PC-3 (cell line): ENCODE measurements at regions not wholly inside any gene's neighbourhood (a gene's known extent, or its start where the extent isn't known, plus 50 kb on each side); places are given as distances from the start of the nearest gene placed in this dataset.
A peak's percentile ranks its signal among the peaks of the same experiment; 100 is the strongest.

Experiments
- ATAC-seq: fragments of 200-7000 bp; cut with Tn5 transposase; 2 replicates; pipeline ENCODE4 v1.9.1; 2020; ENCODE audit warnings: mild to moderate bottlenecking, moderate library complexity
- BruUV-seq: library from RNA; stranded (reverse); fragments of 400-500 nt; replicated peaks from 2 replicates; lab custom pipeline; 2021; lab: Mats Ljungman, UMichigan
- CTCF ChIA-PET: fragments of 300-600 bp; sonication (Branson Sonifier 250); formaldehyde crosslinking; loops from one replicate; lab custom pipeline; 2022; ENCODE audit warnings: antibody characterized with exemption; lab: Charles Lee
- POLR2A ChIA-PET: fragments of 300-600 bp; sonication (Branson Sonifier 250); formaldehyde crosslinking; loops from one replicate; lab custom pipeline; 2022; ENCODE audit warnings: antibody characterized with exemption; ENCODE audit not compliant: unreplicated experiment; lab: Charles Lee
- DNase-seq: peaks from one replicate; pipeline ENCODE4 v3.0.0-alpha.2; 2015
- H2AFZ ChIP-seq: fragments of 300-600 bp; sonication (generic); 2 replicates; pipeline ENCODE4 v1.6.0; 2016; ENCODE audit warnings: antibody characterized with exemption, low read length
- H3F3A ChIP-seq: fragments of 300-600 bp; sonication (generic); one replicate; pipeline ENCODE4 v1.6.0; 2017; ENCODE audit warnings: antibody characterized with exemption, low read length, control low read depth, mild to moderate bottlenecking; ENCODE audit not compliant: unreplicated experiment
- H3K27ac ChIP-seq: fragments of 300-600 bp; sonication (generic); 2 replicates; pipeline ENCODE4 v1.5.1; 2016; ENCODE audit warnings: mild to moderate bottlenecking, low read length
- H3K27me3 ChIP-seq: fragments of 300-600 bp; sonication (generic); 2 replicates; pipeline ENCODE4 v1.6.1; 2016; ENCODE audit warnings: low read length, mixed read lengths
- H3K36me3 ChIP-seq: fragments of 300-600 bp; sonication (generic); 2 replicates; pipeline ENCODE4 v1.6.1; 2016; ENCODE audit warnings: low read depth, mixed run types, low read length, mixed read lengths
- H3K4me1 ChIP-seq: fragments of 300-600 bp; sonication (generic); 2 replicates; pipeline ENCODE4 v1.5.1; 2016; ENCODE audit warnings: low read length; ENCODE audit not compliant: insufficient read depth
- H3K4me2 ChIP-seq: fragments of 300-600 bp; sonication (generic); 2 replicates; pipeline ENCODE4 v1.6.0; 2016; ENCODE audit warnings: low read length
- H3K4me3 ChIP-seq: fragments of 300-600 bp; sonication (generic); 2 replicates; pipeline ENCODE4 v1.5.1; 2016; ENCODE audit warnings: mild to moderate bottlenecking, low read length, mixed read lengths
- H3K79me2 ChIP-seq: fragments of 300-600 bp; sonication (generic); 2 replicates; pipeline ENCODE4 v1.6.1; 2017; ENCODE audit warnings: low read length, mixed read lengths
- H3K9ac ChIP-seq: fragments of 300-600 bp; sonication (generic); 2 replicates; pipeline ENCODE4 v1.6.0; 2016; ENCODE audit warnings: mild to moderate bottlenecking, low read length
- H3K9me2 ChIP-seq: fragments of 300-600 bp; sonication (generic); replicated peaks from 2 replicates; pipeline ENCODE4 v1.6.1; 2016; ENCODE audit warnings: mixed run types, low read length, mixed read lengths
- H3K9me3 ChIP-seq: fragments of 300-600 bp; sonication (generic); 2 replicates; pipeline ENCODE4 v1.6.1; 2016; ENCODE audit warnings: low read length, mixed read lengths
- H4K20me1 ChIP-seq: fragments of 300-600 bp; sonication (generic); 2 replicates; pipeline ENCODE4 v1.6.1; 2016; ENCODE audit warnings: low read length, mixed read lengths
- CTCF ChIP-seq: fragments of 300-600 bp; sonication (generic); conservative IDR thresholded peaks from 2 replicates; pipeline ENCODE4 v1.5.1; 2017; ENCODE audit warnings: antibody characterized with exemption, low read depth, mild to moderate bottlenecking, low read length
- EZH2 ChIP-seq: fragments of 300-600 bp; sonication (generic); IDR thresholded peaks from one replicate; pipeline ENCODE4 v1.6.1; 2017; ENCODE audit warnings: antibody characterized with exemption, mild to moderate bottlenecking, low read length; ENCODE audit not compliant: unreplicated experiment
- EZH2phosphoT487 ChIP-seq: fragments of 300-600 bp; sonication (generic); IDR thresholded peaks from 2 replicates; pipeline ENCODE4 v1.6.1; 2018; ENCODE audit warnings: mild to moderate bottlenecking, antibody characterized with exemption, low read length, borderline replicate concordance
- intact Hi-C: fragments of 100-400 bp; cut with micrococcal nuclease; formaldehyde crosslinking; loops from 2 replicates; pipeline ENCODE4 v1.9.0; 2023

GRCh38 chr3:124246949-124247348 is 255.0 kb upstream of the ROPN1 start:
- Histone ChIP-seq H3K4me3 (no peak overlapping the region), H3K27ac (no peak overlapping the region), H3K4me1 (peaks cover 14% of the 10 kb centered on the region), H3K9me2 (no peaks in the 10 kb centered on the region), H3K9me3 (no peaks in the 10 kb centered on the region), H3K36me3 (no peaks in the 10 kb centered on the region), H3K9ac (no peak overlapping the region), H3K4me2 (no peak overlapping the region), H4K20me1 (no peaks in the 10 kb centered on the region), H3K27me3 (0 out of 2 replicates have a peak, but pooled peaks cover 4% of the 10 kb centered on the region), H2AFZ (no peak overlapping the region), H3F3A (no peaks in the 10 kb centered on the region), H3K79me2 (no peaks in the 10 kb centered on the region)
- ChIA-PET CTCF (interaction anchor here (0.7 kb wide), 1 partner anchor 102 kb away, joined by 3 read pairs; no protein-coding TSS in a partner anchor), POLR2A (no interaction called here)
- DNase-seq (peak; percentile 62), ATAC-seq (peak; percentile 61)
- intact Hi-C loops: loop anchor here (2.0 to 10.0 kb wide), 3 partner anchors 130 to 232 kb away; no protein-coding TSS in a partner anchor
- TF ChIP-seq EZH2 (no peak), CTCF (peak; percentile 88)
- BruUV-seq: no TSS peak

GRCh38 chr3:124248471-124249028 is 256.6 kb upstream of the ROPN1 start:
- H3K27ac ChIP-seq: peak overlapping the region; percentile 29
- ChIA-PET POLR2A (no interaction called here), CTCF (no interaction called here)
- H3K36me3 ChIP-seq: no peaks in the 10 kb centered on the region
- peak overlapping the region; percentile 30; the same call in 1 of the 2 replicates for H3K4me2 ChIP-seq
- no peaks in the 10 kb centered on the region for H4K20me1 ChIP-seq
- BruUV-seq: no TSS peak
- H3F3A ChIP-seq: no peaks in the 10 kb centered on the region
- intact Hi-C loops: loop anchor here (5.0 to 10.0 kb wide), 2 partner anchors 131 to 234 kb away; no protein-coding TSS in a partner anchor
- H3K4me1 ChIP-seq: peaks cover 14% of the 10 kb centered on the region
- DNase-seq (peak; percentile 68), ATAC-seq (peak; percentile 60)
- no peak overlapping the region for H3K4me3 ChIP-seq
- no peak for TF ChIP-seq EZH2phosphoT487
- TF ChIP-seq EZH2: no peak
- no peaks in the 10 kb centered on the region for H3K79me2 ChIP-seq
- no peaks in the 10 kb centered on the region for H3K9me2 ChIP-seq
- peak overlapping the region; percentile 5; the same call in 1 of the 2 replicates for H3K9ac ChIP-seq
- no peaks in the 10 kb centered on the region for H3K27me3 ChIP-seq
- H2AFZ ChIP-seq: peak overlapping the region; percentile 63
- no peaks in the 10 kb centered on the region for H3K9me3 ChIP-seq

GRCh38 chr3:124249038-124249437 is 257.1 kb upstream of the ROPN1 start:
- Histone ChIP-seq H3K4me1 (peaks cover 14% of the 10 kb centered on the region), H4K20me1 (no peaks in the 10 kb centered on the region), H3K4me2 (no peak overlapping the region), H3K9ac (no peak overlapping the region), H3K27ac (peak overlapping the region; percentile 29), H2AFZ (peak overlapping the region; percentile 63), H3F3A (no peaks in the 10 kb centered on the region), H3K79me2 (no peaks in the 10 kb centered on the region), H3K27me3 (no peaks in the 10 kb centered on the region), H3K9me2 (no peaks in the 10 kb centered on the region), H3K4me3 (no peak overlapping the region), H3K36me3 (no peaks in the 10 kb centered on the region), H3K9me3 (no peaks in the 10 kb centered on the region)
- ATAC-seq: no peak
- intact Hi-C loops: loop anchor here (5.0 to 10.0 kb wide), 2 partner anchors 132 to 234 kb away; no protein-coding TSS in a partner anchor
- CTCF ChIA-PET: no interaction called here
- DNase-seq: no peak
- POLR2A ChIA-PET: no interaction called here
- TF ChIP-seq EZH2: no peak
- TF ChIP-seq CTCF: no peak
- no peak for TF ChIP-seq EZH2phosphoT487
- BruUV-seq: no TSS peak
